HG02884 (cell line): ENCODE measurements at regions not wholly inside any gene's neighbourhood (a gene's known extent, or its start where the extent isn't known, plus 50 kb on each side); places are given as distances from the start of the nearest gene placed in this dataset.

Experiments
- ATAC-seq: cut with Tn5 transposase; IDR thresholded peaks from one replicate; pipeline ENCODE4 v1.9.1; 2021; ENCODE audit warnings: mild to moderate bottlenecking, moderate library complexity; ENCODE audit not compliant: unreplicated experiment

DNA sequence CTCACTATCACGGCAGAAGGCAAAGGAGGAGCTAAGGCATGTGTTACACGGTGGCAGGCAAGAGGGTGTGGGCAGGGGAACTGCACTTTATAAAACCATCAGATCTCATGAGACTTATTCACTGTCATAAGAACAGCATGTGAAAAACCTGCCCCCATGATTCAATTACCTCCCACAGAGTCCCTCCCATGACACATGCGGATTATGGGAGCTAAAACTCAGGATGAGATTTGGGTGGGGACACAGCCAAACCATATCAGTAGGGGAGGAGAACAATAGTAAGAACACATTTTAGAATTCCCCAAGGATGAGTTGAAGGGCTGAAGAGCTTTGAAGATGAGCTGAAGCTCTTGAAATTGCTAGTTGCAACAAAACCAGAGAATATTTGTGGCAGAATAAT lies 287.9 kb downstream of the SMARCA2 start:
- no peak for ATAC-seq

- no peak for ATAC-seq
Measured at GRCh38 chr9:2307480-2307879, 292.3 kb downstream of the SMARCA2 start.

DNA sequence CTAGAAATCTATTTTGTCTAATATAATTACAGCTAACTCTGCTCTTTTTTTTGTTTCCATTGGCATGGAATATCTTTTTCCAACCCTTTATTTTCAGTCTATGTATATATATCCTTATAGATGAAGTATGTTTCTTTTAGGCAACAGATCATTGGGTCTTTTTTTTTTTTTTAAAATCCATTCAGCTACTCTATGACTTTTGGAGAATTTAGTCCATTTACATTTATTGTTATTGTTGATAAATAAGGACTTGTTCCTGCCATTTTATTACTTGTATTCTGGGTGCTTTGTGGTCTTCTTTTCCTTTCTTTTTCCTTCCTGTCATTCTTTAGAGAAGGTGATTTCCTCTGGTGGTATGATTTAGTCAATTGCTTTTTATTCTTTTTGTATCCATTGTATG lies 296.8 kb downstream of the SMARCA2 start:
- ATAC-seq, result no peak

DNA sequence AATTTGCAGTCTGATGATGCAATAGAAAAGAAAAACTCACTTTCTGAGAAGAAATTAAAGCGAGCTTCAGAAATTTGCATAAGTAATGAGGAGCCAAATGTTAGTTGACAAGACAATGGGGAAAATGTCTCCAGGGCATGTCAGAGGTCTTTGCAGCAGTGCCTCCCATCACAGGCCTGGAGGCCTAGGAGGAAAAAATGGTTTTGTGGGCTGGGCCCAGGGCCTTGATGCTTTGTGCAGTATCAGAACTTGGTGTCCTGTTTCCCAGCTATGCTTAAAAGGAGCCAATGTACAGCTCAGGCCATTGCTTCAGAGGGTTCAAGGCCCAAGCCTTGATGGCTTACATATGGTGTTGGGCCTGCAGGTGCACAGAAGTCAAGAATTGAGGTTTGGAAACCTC lies 298.4 kb downstream of the SMARCA2 start:
- no peak for ATAC-seq

GRCh38 chr9:2317591-2317990 lies 302.4 kb downstream of the SMARCA2 start:
- no peak for ATAC-seq

- no peak for ATAC-seq
Measured at GRCh38 chr9:2319421-2319820, 302.2 kb upstream of the VLDLR start.

DNA sequence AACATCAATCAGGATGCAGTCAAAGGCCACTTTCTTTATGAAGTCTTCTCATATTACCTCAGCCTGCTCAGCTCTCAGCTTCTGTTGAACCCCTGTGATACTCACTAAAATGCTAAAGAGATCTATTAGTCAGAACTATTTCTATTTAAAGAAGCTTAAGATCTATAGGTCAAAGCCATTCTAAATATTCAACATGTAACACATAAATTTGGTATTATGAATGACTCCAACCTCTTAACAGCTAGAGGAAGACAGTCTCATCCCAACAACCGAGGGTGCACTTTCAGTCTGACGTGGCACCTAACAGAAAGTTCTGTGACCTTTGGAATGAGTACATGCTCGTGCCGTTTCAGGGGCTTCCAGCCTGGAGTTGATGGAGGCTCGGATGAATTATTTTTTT lies 301.5 kb upstream of the VLDLR start:
- no peak for ATAC-seq

GRCh38 chr9:2320632-2321031 lies 301.0 kb upstream of the VLDLR start:
- no peak for ATAC-seq

DNA sequence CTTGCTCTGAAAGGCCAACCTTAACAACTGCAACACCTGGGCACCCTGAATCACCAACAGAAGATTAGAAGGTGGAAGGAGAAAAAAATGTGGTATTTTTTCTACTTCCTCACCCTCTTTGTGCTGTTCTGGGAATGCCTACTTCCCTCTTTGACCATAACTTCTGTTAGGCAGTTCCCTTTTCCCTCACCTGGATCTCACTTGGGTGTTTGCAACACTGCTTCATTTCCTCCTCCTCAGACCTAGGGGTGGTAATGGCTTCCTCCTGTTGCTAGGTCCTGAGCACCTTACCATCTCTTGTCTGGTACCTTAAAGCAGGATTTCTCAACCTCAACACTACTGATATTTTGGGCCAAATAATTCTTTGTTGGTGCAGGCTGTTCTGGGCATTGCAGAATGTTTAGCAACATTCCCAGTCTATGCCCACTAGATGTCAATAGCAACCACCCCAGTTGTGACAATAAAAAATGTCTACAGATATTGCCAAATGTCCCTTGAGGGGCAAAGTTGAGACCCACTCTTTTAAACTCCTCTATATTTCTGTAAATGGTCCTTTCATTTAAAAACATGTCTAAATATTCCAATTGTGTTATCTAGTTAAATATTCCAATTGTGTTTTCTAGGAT lies 300.0 kb upstream of the VLDLR start:
- no peak for ATAC-seq

- ATAC-seq, result no peak
Measured at GRCh38 chr9:2324742-2325141, 296.8 kb upstream of the VLDLR start.

DNA sequence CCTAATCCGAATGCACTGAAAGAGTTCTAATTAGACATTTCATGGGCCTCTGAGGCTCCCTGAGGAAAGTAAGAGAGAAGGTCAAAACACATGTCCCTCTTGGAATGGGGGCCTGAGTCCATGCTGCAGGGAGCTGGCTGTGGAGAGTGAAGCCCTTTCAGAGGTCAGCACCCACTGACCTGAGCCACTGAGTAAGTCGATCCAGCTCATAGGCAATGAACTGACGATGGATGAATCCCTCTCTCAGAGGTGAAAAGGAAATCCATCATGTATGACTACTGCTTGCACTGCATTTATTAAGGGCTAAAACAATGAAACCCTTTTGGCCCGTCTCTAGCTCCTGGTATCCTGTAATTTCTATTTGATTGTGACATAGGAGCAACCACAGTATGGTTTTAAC lies 288.9 kb upstream of the VLDLR start:
- no peak for ATAC-seq

DNA sequence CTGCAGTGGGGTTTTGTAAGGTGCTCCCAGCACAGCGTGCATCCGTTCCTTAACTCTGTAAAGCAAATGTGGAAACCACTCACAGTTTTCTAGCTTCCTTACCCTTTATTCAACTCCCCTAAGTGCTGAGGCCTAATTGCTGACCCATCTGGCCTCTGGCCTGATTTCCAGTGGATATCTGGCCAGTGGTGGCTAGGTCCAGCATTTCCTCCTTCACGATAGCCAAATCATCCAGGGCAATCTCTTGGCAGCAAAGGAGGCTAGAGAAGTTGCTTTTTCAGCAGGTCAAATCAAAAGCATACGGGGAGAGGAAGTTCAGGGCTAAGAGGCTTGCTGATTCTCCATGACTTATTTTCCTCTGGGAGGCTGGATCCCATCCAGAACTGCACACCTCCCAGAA lies 286.3 kb upstream of the VLDLR start:
- no peak for ATAC-seq

DNA sequence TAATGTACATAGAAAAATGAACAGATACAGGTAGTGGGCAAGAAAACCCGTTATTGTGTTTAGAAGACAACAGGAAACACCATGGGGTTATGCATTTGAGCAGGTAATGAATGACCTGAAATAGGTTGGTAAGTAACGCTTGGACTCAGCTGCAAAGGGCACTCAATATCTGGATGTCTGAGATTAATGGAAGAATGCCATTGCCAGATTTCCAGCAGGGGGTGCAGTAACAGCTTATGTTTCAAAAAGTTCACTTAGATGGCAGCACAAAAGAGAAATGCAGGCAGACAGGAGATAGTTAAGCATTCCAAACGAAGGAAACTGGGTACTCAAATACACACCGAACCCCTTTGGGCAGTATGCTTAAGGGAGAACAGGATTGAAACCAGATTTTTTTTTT lies 285.5 kb upstream of the VLDLR start:
- no peak for ATAC-seq

DNA sequence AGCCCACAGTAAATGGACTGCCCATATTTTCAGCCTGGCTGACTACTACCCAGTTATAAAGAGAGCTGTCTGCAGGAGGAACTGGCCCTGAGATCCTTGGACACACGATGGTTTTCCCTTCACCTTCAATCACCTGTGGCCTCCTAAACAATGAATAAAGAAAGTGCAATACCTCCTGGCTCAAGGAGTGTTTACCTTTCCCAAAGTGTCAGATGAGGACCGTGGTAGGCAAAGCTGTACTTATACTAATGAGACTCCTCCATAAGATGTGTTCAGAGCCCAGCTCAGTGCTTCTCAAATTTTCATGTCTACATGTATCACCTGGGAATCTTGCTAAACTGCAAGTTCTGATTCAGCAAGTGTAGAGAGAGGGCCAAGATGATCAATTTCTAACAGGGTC lies 284.5 kb upstream of the VLDLR start:
- no peak for ATAC-seq

DNA sequence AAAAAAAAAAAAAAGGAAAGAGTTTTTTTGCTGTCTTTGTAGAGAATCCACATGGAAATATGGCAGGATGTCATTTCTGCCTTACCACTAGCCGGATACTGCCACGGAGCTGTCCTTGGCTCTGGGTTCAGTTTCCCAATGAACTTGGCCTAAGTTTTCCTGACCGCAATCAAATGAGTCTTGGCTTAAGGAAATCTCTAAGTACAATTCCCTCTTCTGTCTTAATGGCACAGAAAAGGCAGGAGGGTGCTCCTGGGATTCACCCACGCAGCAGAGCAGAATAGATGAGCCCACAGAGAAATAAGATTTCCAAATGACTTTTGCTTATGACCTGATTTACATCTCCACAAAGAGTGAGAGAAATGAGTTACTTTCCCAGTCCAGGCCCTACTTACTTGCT lies 284.0 kb upstream of the VLDLR start:
- ATAC-seq, result no peak

DNA sequence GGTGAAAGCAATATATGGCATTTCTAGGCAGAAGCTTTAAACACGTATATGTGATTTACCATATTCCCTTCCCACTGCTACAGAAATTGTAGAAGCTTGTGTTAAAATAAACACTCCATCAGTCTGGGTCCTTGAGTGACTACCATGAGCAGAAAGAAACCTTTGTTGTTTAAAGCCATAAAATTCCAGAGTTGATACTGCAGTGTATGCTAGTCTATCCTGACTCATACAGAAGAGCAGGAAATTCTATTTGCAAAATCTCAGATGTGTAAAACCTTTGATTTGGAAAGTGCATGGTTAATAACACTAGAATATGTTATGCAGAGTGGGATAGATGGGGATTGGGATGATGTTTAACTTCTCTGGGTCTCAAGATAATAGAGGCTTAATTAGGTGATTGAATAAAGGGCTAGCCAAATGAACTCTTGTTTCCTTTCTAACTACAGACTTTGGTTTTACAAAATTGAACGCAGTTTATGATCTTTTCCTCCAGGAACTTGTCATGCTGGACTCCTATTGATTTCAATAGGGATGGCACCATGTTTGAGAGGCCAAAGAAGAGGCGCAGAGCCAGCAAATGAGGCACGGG lies 282.7 kb upstream of the VLDLR start:
- ATAC-seq, result no peak

DNA sequence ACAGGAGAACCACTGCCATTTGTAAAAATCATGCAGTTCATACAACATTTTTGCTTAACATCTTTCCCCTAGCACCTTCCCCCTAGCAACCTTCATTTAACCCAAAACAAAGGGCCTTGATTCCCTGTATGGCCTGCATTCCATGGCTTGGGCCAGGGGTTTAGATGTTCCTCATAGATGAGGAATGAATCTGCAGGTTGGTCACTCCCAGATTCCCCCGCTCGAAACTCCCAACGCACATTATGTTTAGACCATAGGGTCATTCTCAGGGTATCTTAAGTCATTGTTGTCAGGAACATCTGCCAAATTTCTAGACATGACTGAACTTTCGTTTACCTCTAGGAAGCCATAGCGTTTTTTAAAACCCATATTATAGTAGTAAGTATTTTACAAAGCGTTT lies 282.2 kb upstream of the VLDLR start:
- ATAC-seq, result no peak

GRCh38 chr9:2340046-2340760 lies 281.4 kb upstream of the VLDLR start:
- ATAC-seq, result no peak

DNA sequence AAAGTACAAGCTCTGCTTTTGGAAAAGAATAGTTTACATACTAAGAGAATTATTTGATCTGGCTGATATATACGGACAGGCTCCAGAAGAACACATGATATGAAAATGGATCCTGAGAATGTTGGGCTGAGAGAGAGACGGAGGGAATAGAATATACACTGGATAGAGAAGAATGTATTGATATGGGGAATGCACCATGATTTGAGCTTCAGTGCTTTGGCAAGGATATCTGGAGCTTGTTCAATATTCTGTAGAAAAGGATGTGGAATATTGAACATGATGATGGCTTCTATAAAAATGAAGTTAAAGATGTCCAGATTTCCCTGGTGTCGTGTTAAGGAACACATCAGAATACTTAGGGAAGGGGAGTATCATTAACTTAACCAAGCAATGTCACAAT lies 280.5 kb upstream of the VLDLR start:
- no peak for ATAC-seq

GRCh38 chr9:2341956-2342355 lies 279.6 kb upstream of the VLDLR start:
- ATAC-seq, result no peak

- no peak for ATAC-seq
Measured at GRCh38 chr9:2343756-2344155, 277.8 kb upstream of the VLDLR start.

DNA sequence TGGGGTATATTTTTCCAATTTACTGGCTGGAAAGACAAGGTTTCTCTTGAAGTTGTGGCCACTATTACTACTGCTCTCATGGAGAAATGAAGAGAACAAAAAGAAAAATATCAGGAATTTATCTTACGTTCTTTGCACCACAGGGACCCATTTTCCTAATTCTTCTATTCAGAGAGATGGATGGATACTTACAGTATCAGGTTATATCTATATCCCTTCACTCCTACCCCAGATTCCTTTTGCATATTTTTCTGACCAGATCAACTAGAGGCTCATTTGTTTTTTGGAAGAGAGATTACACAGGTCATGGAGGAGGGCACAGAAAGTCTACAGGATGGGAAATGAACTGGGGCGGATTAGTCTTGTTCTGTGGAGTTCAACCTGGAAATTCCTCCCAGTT lies 277.2 kb upstream of the VLDLR start:
- ATAC-seq, result no peak

DNA sequence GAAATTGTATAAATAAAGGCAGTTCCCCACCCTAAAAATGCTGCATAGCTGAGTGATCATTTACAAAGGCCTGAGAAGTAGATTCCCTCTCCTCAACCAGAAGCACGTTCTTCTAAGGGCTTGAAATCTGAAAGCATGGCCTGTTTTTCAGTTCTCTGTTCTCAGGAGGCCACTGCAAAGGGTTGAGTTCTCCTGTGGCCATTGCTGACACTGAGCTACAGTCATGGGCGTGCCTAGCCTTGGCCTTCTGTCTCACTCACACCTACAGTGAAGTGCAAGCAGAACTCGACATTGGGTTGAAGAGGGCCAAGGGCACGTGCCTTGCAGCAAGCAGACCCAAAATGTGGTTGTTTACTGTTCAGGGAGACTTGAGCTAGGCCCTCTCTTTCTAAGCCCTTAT lies 276.6 kb upstream of the VLDLR start:
- no peak for ATAC-seq
